Uterus (tissue), 3 donors: ENCODE measurements at regions not wholly inside any gene's neighbourhood (a gene's known extent, or its start where the extent isn't known, plus 50 kb on each side); places are given as distances from the start of the nearest gene placed in this dataset.

Experiments used
- DNase-seq, 2 donors: peaks; one replicate each; pipeline ENCODE4 v3.0.0-alpha.2; 2019 to 2020
- H3K27ac ChIP-seq, 2 donors: fragments of 200-600 bp; sonication (generic); 1 replicate in 1 of 2; 2 replicates in 1 of 2; pipeline ENCODE4 v1.5.1; 2016 to 2018
- H3K27me3 ChIP-seq, 2 donors: fragments of 200-600 bp; sonication (generic); one replicate each; pipeline ENCODE4 v1.5.1; 2018 to 2019; ENCODE audit warnings: control low read depth in 1 of 2
- H3K36me3 ChIP-seq, 2 donors: fragments of 200-600 bp; sonication (generic); one replicate each; pipeline ENCODE4 v1.5.1; 2019; ENCODE audit warnings: control low read depth in 1 of 2
- H3K4me1 ChIP-seq, 2 donors: fragments of 200-600 bp; sonication (generic); one replicate each; pipeline ENCODE4 v1.5.1; 2018 to 2019; ENCODE audit warnings: control low read depth in 1 of 2
- H3K4me3 ChIP-seq, 2 donors: fragments of 200-600 bp; sonication (generic); 1 replicate in 1 of 2; 2 replicates in 1 of 2; pipeline ENCODE4 v1.5.1; 2018 to 2019; ENCODE audit warnings: mild to moderate bottlenecking in 1 of 2
- H3K9me3 ChIP-seq, 2 donors: fragments of 200-600 bp; sonication (generic); one replicate each; pipeline ENCODE4 v1.5.1; 2019; ENCODE audit warnings: control low read depth in 1 of 2
- POLR2A ChIP-seq, 2 donors: fragments of 450-650 bp; IDR thresholded peaks; one replicate each; pipeline ENCODE4 v1.6.1; 2016; ENCODE audit warnings: antibody characterized with exemption in 2 of 2, mild to moderate bottlenecking in 1 of 2, moderate library complexity in 1 of 2
- intact Hi-C: fragments of 100-400 bp; cut with DNase I; formaldehyde crosslinking; loops from one replicate; pipeline ENCODE4 v1.15.1; 2023; ENCODE audit warnings: low total_unique reads
- TF ChIP-seq, protein P1 (sequence below), 4 experiments: fragments of 200-600 bp in 2 of 4; fragments of 450-650 bp in 2 of 4; sonication (generic) in 2 of 4; IDR thresholded peaks; one replicate each; pipeline ENCODE4 v1.5.1; 2016 to 2019; ENCODE audit warnings: antibody characterized with exemption in 4 of 4, mild to moderate bottlenecking in 2 of 4, moderate library complexity in 1 of 4
- donor health status: DM: yes; HTN: yes; CAD: no.

DNA sequence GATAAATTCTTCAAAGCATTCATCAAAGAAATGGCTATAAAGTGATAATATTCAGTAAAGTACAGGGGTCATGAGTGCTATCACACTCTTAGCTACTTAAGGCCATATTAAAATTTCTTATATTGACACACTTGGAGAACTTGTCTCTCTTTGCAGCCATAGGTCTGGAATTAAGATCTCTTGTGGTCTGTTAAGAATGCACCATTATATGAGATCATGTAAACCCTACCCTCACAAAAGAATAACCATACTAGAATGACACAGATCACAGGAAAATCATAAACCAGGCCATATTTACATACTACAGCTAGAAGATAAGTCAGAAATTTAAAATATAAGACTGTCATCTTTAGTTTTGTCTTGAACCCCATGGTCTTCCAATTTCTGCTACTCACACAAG, 434.3 kb downstream of the PDGFC start:
- Histone ChIP-seq H3K4me1 (no peaks in the 10 kb centered on the region), H3K36me3 (no peaks in the 10 kb centered on the region), H3K4me3 (no peak overlapping the region), H3K9me3 (peaks cover 0 to 9% of the 10 kb centered on the region in 2 donors), H3K27me3 (no peaks in the 10 kb centered on the region), H3K27ac (no peak overlapping the region)
- no peak for TF ChIP-seq POLR2A (IDR thresholded peaks at IDR 0.05)
- TF ChIP-seq, protein P1, sequence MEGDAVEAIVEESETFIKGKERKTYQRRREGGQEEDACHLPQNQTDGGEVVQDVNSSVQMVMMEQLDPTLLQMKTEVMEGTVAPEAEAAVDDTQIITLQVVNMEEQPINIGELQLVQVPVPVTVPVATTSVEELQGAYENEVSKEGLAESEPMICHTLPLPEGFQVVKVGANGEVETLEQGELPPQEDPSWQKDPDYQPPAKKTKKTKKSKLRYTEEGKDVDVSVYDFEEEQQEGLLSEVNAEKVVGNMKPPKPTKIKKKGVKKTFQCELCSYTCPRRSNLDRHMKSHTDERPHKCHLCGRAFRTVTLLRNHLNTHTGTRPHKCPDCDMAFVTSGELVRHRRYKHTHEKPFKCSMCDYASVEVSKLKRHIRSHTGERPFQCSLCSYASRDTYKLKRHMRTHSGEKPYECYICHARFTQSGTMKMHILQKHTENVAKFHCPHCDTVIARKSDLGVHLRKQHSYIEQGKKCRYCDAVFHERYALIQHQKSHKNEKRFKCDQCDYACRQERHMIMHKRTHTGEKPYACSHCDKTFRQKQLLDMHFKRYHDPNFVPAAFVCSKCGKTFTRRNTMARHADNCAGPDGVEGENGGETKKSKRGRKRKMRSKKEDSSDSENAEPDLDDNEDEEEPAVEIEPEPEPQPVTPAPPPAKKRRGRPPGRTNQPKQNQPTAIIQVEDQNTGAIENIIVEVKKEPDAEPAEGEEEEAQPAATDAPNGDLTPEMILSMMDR (IDR thresholded peaks at IDR 0.05), result no peak
- intact Hi-C loops, result no loop called here
- no peak for DNase-seq

DNA sequence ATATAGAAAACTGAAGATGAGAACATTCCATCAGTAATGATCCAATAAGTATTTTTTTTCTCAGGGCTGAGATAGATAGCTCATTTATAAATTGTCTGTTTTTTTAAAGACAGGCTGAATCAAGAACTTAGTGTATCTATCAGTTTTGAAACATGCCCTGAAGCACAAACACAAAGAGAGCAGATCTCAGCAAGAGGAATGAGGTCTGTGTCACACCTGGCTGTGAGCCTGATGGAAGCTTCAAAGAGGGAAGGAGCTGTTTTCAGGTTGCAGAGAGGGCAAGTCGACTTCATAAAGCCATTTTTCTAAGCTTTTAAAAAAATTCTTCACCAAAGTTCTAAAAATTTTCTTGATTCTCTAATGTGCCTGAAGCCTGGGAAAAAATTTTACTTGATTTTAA, 434.9 kb downstream of the PDGFC start:
- peaks cover 0 to 9% of the 10 kb centered on the region in 2 donors for H3K9me3 ChIP-seq
- no peak overlapping the region for H3K27ac ChIP-seq
- peak; percentile 19 to 63 for DNase-seq
- H3K4me3 ChIP-seq, result no peak overlapping the region
- no peaks in the 10 kb centered on the region for H3K27me3 ChIP-seq
- intact Hi-C loops, result no loop called here
- TF ChIP-seq POLR2A (IDR thresholded peaks at IDR 0.05), result no peak
- TF ChIP-seq, protein P1 (IDR thresholded peaks at IDR 0.05), result no peak
- H3K36me3 ChIP-seq, result no peaks in the 10 kb centered on the region
- H3K4me1 ChIP-seq, result no peaks in the 10 kb centered on the region

DNA sequence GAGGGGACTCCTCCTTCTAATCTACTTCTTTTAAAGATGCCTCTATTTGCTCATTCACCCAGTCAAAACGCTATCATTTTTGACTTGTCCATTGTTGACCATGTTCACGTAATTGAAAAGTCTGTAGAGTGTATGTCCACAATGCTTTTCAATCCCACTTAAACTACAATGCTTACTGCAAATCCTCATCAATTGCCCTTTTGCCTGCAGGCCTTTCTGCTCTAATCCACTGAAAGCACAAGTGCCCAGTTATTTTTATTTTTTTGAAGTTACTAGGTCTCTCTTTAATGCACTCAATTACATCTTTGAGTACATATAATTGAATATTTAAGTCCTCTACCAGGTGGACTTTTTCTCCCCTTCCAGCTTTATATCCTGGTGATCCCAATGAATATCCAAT, 437.4 kb downstream of the PDGFC start:
- intact Hi-C loops, result no loop called here
- TF ChIP-seq, protein P1 (IDR thresholded peaks at IDR 0.05), result no peak
- TF ChIP-seq POLR2A (IDR thresholded peaks at IDR 0.05), result no peak
- Histone ChIP-seq H3K36me3 (no peaks in the 10 kb centered on the region), H3K27ac (no peak overlapping the region), H3K4me3 (no peak overlapping the region), H3K27me3 (no peaks in the 10 kb centered on the region), H3K9me3 (peaks cover 0 to 9% of the 10 kb centered on the region in 2 donors), H3K4me1 (no peaks in the 10 kb centered on the region)
- no peak for DNase-seq

DNA sequence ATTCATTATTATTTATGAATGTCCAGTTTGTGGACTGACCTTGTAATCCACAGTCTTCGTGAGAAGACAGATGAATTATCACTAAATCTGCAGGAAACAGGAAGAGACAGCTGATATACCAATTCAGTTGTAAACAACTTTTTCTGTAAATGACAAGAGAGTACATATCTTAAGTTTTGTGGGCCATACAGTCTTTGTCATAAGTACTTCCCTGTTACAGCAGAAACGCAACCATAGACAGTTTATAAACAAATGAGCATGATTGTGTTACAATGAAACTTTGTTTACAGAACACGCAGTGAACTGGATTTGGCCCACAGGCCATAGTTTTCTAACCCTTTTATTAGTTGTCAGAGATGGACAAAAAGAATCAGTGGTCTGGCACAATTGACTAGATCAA, 443.4 kb downstream of the PDGFC start:
- intact Hi-C loops, result no loop called here
- Histone ChIP-seq H3K4me1 (no peaks in the 10 kb centered on the region), H3K36me3 (no peaks in the 10 kb centered on the region), H3K27ac (no peak overlapping the region), H3K4me3 (no peak overlapping the region), H3K9me3 (peaks cover 0 to 5% of the 10 kb centered on the region in 2 donors), H3K27me3 (no peaks in the 10 kb centered on the region)
- no peak for TF ChIP-seq POLR2A (IDR thresholded peaks at IDR 0.05)
- TF ChIP-seq, protein P1 (IDR thresholded peaks at IDR 0.05), result no peak
- DNase-seq, result no peak

DNA sequence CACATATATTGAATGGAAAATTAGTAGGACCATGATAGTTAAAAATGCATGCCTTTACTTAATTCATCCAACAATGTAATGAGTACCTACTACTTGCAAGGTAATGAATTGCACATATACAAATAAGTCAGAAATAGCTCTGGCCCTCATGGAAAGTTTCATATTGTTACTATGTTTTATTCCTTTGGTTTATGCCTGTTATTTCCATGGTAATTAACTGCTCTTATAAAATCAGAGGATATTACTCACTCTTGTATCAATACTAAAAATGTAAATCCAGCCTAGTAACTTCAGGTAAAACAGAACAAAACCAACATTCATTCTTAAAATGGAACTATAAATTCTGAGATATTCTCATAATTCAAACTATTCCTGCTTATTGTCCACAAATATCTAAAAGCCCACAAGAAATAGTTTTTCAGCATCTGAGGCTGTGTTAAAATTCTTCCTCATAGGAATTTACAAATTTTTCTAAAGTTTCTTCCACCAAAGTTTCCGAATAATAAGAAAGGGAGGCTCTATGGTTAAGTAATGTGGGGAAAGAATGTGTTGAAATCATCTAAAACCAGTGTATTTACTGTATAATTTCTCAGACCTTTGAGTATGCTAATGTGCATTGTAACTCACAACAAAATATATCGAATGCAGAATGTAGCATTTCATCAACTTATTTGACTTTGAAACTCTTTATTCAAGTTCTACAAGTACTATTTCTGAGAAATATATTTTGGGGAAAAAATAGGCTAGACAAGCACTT, 444.2 kb downstream of the PDGFC start:
- no peaks in the 10 kb centered on the region for H3K36me3 ChIP-seq
- no peak overlapping the region for H3K4me3 ChIP-seq
- H3K27me3 ChIP-seq, result no peaks in the 10 kb centered on the region
- H3K4me1 ChIP-seq, result no peaks in the 10 kb centered on the region
- no peak for DNase-seq
- TF ChIP-seq POLR2A (IDR thresholded peaks at IDR 0.05), result no peak
- TF ChIP-seq, protein P1 (IDR thresholded peaks at IDR 0.05), result no peak
- no peaks in the 10 kb centered on the region for H3K9me3 ChIP-seq
- no peak overlapping the region for H3K27ac ChIP-seq
- intact Hi-C loops, result no loop called here
